D721Med (cell line): ENCODE measurements at regions not wholly inside any gene's neighbourhood (a gene's known extent, or its start where the extent isn't known, plus 50 kb on each side); places are given as distances from the start of the nearest gene placed in this dataset.

Experiments used
- DNase-seq: peaks from one replicate; pipeline ENCODE4 v3.0.0; 2011; ENCODE audit warnings: low spot score; ENCODE audit not compliant: insufficient read length
- FAIRE-seq: peaks from 2 replicates; lab custom pipeline; 2011; peaks lifted over from hg19 to GRCh38; lab: Jason Lieb, UNC
- CTCF ChIP-seq: IDR thresholded peaks from 2 replicates; pipeline ENCODE4 v1.5.1; 2012; ENCODE audit warnings: mild to moderate bottlenecking, control low read depth; ENCODE audit not compliant: insufficient read depth; ENCODE audit errors: missing control alignments

GRCh38 chr9:109934136-109934856 lies 154.3 kb downstream of the PALM2AKAP2 start:
- no peak for TF ChIP-seq CTCF
- DNase-seq = no peak
- FAIRE-seq = no peak

- TF ChIP-seq CTCF = no peak
- FAIRE-seq (no peak), DNase-seq (no peak)
These were observed 154.8 kb downstream of the PALM2AKAP2 start for GRCh38 chr9:109934857-109935215.

- no peak for FAIRE-seq
- DNase-seq = no peak
- TF ChIP-seq CTCF = no peak
These were observed 155.5 kb downstream of the PALM2AKAP2 start for GRCh38 chr9:109935406-109936087.

GRCh38 chr9:109937861-109938453 lies 158.0 kb downstream of the PALM2AKAP2 start:
- FAIRE-seq = no peak

GRCh38 chr9:109939698-109940342 lies 159.8 kb downstream of the PALM2AKAP2 start:
- FAIRE-seq (no peak), DNase-seq (no peak)
- no peak for TF ChIP-seq CTCF

More at GRCh38 chr9:109937861-109938453, 158.0 kb downstream of the PALM2AKAP2 start:
- no peak for TF ChIP-seq CTCF
- no peak for DNase-seq

DNA sequence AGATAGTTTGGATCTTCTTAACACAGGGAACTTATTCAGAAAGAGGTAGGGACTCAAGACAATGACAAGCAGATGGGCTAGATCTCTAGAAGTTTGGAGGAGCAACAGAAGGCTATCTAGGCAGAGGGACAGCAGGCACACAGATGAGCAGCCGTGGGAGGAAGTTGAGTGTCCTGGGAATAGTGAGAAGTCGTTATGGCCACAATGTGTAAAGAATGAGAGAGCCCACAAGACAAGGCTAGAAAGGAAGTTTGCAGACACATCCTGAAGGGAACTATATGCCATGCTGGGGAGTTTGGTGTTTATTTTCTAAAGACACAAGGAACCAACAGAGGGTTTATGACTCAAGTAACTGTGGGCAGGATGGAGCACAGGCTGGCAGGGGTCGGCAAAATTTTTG lies 160.6 kb downstream of the PALM2AKAP2 start:
- DNase-seq = no peak
- no peak for TF ChIP-seq CTCF
- no peak for FAIRE-seq

GRCh38 chr9:109941771-109942170 lies 161.8 kb downstream of the PALM2AKAP2 start:
- no peak for FAIRE-seq
- no peak for DNase-seq
- TF ChIP-seq CTCF = no peak
